Panc1 (cell line): ENCODE measurements at regions not wholly inside any gene's neighbourhood (a gene's known extent, or its start where the extent isn't known, plus 50 kb on each side); places are given as distances from the start of the nearest gene placed in this dataset.

ENCODE experiments used
- CTCF ChIP-seq: fragments of 450-650 bp; IDR thresholded peaks from 2 replicates; pipeline ENCODE4 v1.5.1; 2017; ENCODE audit warnings: mild to moderate bottlenecking
- POLR2AphosphoS5 ChIP-seq: IDR thresholded peaks from 2 replicates; pipeline ENCODE4 v1.6.1; 2012; ENCODE audit warnings: mild to moderate bottlenecking, low read depth, low read length, moderate library complexity
- TCF7L2 ChIP-seq: IDR thresholded peaks from 2 replicates; pipeline ENCODE4 v1.6.1; 2011; ENCODE audit warnings: mild to moderate bottlenecking, low read depth, low read length, inconsistent platforms
- TF ChIP-seq, protein P1 (sequence below), 2 experiments: IDR thresholded peaks; 2 replicates each; pipeline ENCODE4 v1.6.1; 2011 to 2012; ENCODE audit warnings: low read depth in 2 of 2, control low read depth in 1 of 2, low read length in 1 of 2, mild to moderate bottlenecking in 1 of 2, moderate library complexity in 1 of 2; ENCODE audit not compliant: insufficient read depth in 1 of 2

DNA sequence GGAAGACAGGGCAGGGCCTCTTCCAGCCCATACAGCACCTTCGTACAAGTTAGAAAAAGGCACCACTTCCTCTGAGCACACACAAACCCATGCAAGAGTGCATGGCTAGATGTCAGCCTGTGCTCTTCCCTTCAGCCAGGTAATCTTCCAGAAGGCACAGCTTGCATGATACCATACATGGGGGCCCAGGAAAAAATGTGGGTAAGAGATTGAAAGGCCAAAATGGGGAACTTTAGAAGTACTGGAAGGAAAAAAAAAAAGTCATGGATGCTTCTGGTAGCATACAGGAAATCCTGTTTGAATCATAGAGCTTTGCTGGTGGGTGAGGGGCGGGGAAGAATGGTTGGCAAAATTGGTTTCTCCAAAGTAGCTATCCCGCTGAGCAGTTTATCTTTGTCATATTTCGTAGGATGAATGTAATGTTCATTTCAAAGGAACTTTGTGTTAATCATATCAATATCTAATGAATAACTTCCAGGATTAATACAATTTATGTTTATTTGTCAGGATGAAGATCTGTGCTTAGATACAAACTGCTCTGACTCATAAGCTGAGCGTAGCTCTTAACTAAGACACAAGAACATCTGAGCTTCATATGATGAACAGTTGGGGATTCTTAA lies 78.2 kb upstream of the MAP3K1 start:
- no peak for TF ChIP-seq POLR2AphosphoS5
- no peak for TF ChIP-seq CTCF
- TF ChIP-seq, protein P1, sequence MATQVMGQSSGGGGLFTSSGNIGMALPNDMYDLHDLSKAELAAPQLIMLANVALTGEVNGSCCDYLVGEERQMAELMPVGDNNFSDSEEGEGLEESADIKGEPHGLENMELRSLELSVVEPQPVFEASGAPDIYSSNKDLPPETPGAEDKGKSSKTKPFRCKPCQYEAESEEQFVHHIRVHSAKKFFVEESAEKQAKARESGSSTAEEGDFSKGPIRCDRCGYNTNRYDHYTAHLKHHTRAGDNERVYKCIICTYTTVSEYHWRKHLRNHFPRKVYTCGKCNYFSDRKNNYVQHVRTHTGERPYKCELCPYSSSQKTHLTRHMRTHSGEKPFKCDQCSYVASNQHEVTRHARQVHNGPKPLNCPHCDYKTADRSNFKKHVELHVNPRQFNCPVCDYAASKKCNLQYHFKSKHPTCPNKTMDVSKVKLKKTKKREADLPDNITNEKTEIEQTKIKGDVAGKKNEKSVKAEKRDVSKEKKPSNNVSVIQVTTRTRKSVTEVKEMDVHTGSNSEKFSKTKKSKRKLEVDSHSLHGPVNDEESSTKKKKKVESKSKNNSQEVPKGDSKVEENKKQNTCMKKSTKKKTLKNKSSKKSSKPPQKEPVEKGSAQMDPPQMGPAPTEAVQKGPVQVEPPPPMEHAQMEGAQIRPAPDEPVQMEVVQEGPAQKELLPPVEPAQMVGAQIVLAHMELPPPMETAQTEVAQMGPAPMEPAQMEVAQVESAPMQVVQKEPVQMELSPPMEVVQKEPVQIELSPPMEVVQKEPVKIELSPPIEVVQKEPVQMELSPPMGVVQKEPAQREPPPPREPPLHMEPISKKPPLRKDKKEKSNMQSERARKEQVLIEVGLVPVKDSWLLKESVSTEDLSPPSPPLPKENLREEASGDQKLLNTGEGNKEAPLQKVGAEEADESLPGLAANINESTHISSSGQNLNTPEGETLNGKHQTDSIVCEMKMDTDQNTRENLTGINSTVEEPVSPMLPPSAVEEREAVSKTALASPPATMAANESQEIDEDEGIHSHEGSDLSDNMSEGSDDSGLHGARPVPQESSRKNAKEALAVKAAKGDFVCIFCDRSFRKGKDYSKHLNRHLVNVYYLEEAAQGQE (IDR thresholded peaks at IDR 0.05; ENCODE audit: insufficient read depth in 1 of 2, low read depth in 2 of 2, low read length in 1 of 2): no peak
- no peak for TF ChIP-seq TCF7L2
